IMR-90 (cell line): ENCODE measurements at regions not wholly inside any gene's neighbourhood (a gene's known extent, or its start where the extent isn't known, plus 50 kb on each side); places are given as distances from the start of the nearest gene placed in this dataset.

ENCODE experiments used
- ATAC-seq: fragments of 200-7000 bp; cut with Tn5 transposase; 2 replicates; pipeline ENCODE4 v1.9.1; 2020; ENCODE audit warnings: low read depth, mild to moderate bottlenecking, moderate library complexity
- BruUV-seq: library from RNA; stranded (reverse); fragments of 400-500 nt; replicated peaks from 2 replicates; lab custom pipeline; 2021; lab: Mats Ljungman, UMichigan
- CTCF ChIA-PET: fragments of 300-600 bp; formaldehyde crosslinking; extraction: SDS; loops from one replicate; lab custom pipeline; 2021; ENCODE audit warnings: antibody characterized with exemption; lab: Yijun Ruan, JAX
- POLR2A ChIA-PET: fragments of 300-600 bp; sonication (Branson Sonifier 250); formaldehyde crosslinking; loops from one replicate; lab custom pipeline; 2022; ENCODE audit warnings: antibody characterized with exemption; ENCODE audit not compliant: unreplicated experiment; lab: Charles Lee
- DNase-seq: peaks from one replicate; pipeline ENCODE4 v3.0.0; 2013
- H2AFZ ChIP-seq: replicated peaks from 2 replicates; pipeline ENCODE3; 2013; ENCODE audit warnings: low read length, mild to moderate bottlenecking; ENCODE audit not compliant: poor library complexity
- H2AK5ac ChIP-seq: 2 replicates; pipeline ENCODE4 v1.6.1; 2013; ENCODE audit warnings: low read depth, low read length, inconsistent platforms
- H2AK9ac ChIP-seq: replicated peaks from 2 replicates; pipeline ENCODE3; 2013; ENCODE audit warnings: mild to moderate bottlenecking, low read depth, low read length, moderate library complexity; ENCODE audit not compliant: poor library complexity
- H2BK120ac ChIP-seq: 2 replicates; pipeline ENCODE4 v1.6.1; 2013; ENCODE audit warnings: low read depth, low read length, inconsistent platforms
- H2BK15ac ChIP-seq: 3 replicates; pipeline ENCODE4 v1.6.1; 2013; ENCODE audit warnings: low read depth, low read length, inconsistent platforms
- H2BK20ac ChIP-seq: 2 replicates; pipeline ENCODE4 v1.6.1; 2013; ENCODE audit warnings: low read depth, mild to moderate bottlenecking, inconsistent platforms, low read length, moderate library complexity
- H2BK5ac ChIP-seq: 2 replicates; pipeline ENCODE4 v1.6.1; 2013; ENCODE audit warnings: mild to moderate bottlenecking, low read depth, low read length, inconsistent platforms; ENCODE audit not compliant: poor library complexity, severe bottlenecking
- H3K14ac ChIP-seq: replicated peaks from 2 replicates; pipeline ENCODE4 v1.6.1; 2013; ENCODE audit warnings: low read depth, low read length, inconsistent platforms
- H3K18ac ChIP-seq: 2 replicates; pipeline ENCODE4 v1.6.1; 2013; ENCODE audit warnings: low read depth, low read length, control low read depth
- H3K23ac ChIP-seq: 2 replicates; pipeline ENCODE4 v1.6.1; 2013; ENCODE audit warnings: low read depth, low read length, inconsistent platforms
- H3K27ac ChIP-seq: 2 replicates; pipeline ENCODE4 v1.5.1; 2013; ENCODE audit warnings: mild to moderate bottlenecking, control low read depth, low read length; ENCODE audit not compliant: insufficient read depth
- H3K27me3 ChIP-seq: 2 replicates; pipeline ENCODE4 v1.6.1; 2013; ENCODE audit warnings: low read length; ENCODE audit not compliant: control insufficient read depth, insufficient read depth
- H3K36me3 ChIP-seq: 2 replicates; pipeline ENCODE4 v1.6.1; 2013; ENCODE audit warnings: low read length, mixed read lengths; ENCODE audit not compliant: control insufficient read depth, insufficient read depth
- H3K4ac ChIP-seq: 2 replicates; pipeline ENCODE4 v1.6.1; 2013; ENCODE audit warnings: low read depth, low read length, inconsistent platforms
- H3K4me1 ChIP-seq: 2 replicates; pipeline ENCODE4 v1.6.1; 2013; ENCODE audit warnings: low read length, mixed read lengths; ENCODE audit not compliant: control insufficient read depth, insufficient read depth
- H3K4me2 ChIP-seq: 2 replicates; pipeline ENCODE4 v1.6.1; 2013; ENCODE audit warnings: low read depth, mild to moderate bottlenecking, control low read depth, low read length, moderate library complexity
- H3K4me3 ChIP-seq: 2 replicates; pipeline ENCODE4 v1.5.1; 2013; ENCODE audit warnings: low read depth, mild to moderate bottlenecking, control low read depth, low read length, moderate library complexity; ENCODE audit not compliant: insufficient read depth
- H3K56ac ChIP-seq: 2 replicates; pipeline ENCODE4 v1.6.1; 2013; ENCODE audit warnings: low read length, inconsistent platforms; ENCODE audit not compliant: insufficient read depth; ENCODE audit errors: extremely low read depth
- H3K79me1 ChIP-seq, 2 experiments: 2 replicates each; pipeline ENCODE4 v1.6.1; 2013; ENCODE audit warnings: low read length in 2 of 2, inconsistent platforms in 1 of 2, low read depth in 1 of 2
- H3K9ac ChIP-seq: 2 replicates; pipeline ENCODE4 v1.6.1; 2013; ENCODE audit warnings: low read depth, low read length, control low read depth
- H3K9me1 ChIP-seq: 2 replicates; pipeline ENCODE4 v1.6.1; 2013; ENCODE audit warnings: low read length, inconsistent platforms; ENCODE audit not compliant: insufficient read depth
- H3K9me3 ChIP-seq: 2 replicates; pipeline ENCODE4 v1.6.1; 2013; ENCODE audit warnings: low read length; ENCODE audit not compliant: control insufficient read depth, insufficient read depth
- H4K20me1 ChIP-seq: 2 replicates; pipeline ENCODE4 v1.6.1; 2013; ENCODE audit warnings: low read length, inconsistent platforms; ENCODE audit not compliant: insufficient read depth
- H4K5ac ChIP-seq: 2 replicates; pipeline ENCODE4 v1.6.1; 2013; ENCODE audit warnings: mild to moderate bottlenecking, low read depth, low read length, control low read depth
- H4K8ac ChIP-seq, 2 experiments: 2 replicates each; pipeline ENCODE4 v1.6.1; 2013; ENCODE audit warnings: low read depth in 2 of 2, low read length in 2 of 2, control low read depth in 1 of 2, inconsistent platforms in 1 of 2
- H4K91ac ChIP-seq: 2 replicates; pipeline ENCODE4 v1.6.1; 2013; ENCODE audit warnings: low read depth, low read length, inconsistent platforms; ENCODE audit not compliant: insufficient read depth
- BHLHE40 ChIP-seq: fragments of 150-350 bp; IDR thresholded peaks from 2 replicates; pipeline ENCODE4 v1.6.1; 2016; ENCODE audit warnings: mild to moderate bottlenecking, low read depth, low read length
- CEBPB ChIP-seq: IDR thresholded peaks from 2 replicates; pipeline ENCODE4 v1.6.1; 2012; ENCODE audit warnings: low read depth, low read length, improper control_type of control experiment
- CHD1 ChIP-seq: IDR thresholded peaks from 2 replicates; pipeline ENCODE4 v1.6.1; 2012; ENCODE audit warnings: low read depth, low read length, improper control_type of control experiment
- CTCF ChIP-seq: conservative IDR thresholded peaks from 2 replicates; pipeline ENCODE4 v1.5.1; 2012; ENCODE audit warnings: mild to moderate bottlenecking, low read depth, low read length, improper control_type of control experiment
- ELK1 ChIP-seq: fragments of 150-350 bp; IDR thresholded peaks from 2 replicates; pipeline ENCODE4 v1.6.1; 2016; ENCODE audit warnings: low read depth, mild to moderate bottlenecking, low read length, moderate library complexity, borderline replicate concordance
- FOS ChIP-seq: fragments of 150-350 bp; IDR thresholded peaks from 2 replicates; pipeline ENCODE4 v1.6.1; 2016; ENCODE audit warnings: low read depth, low read length
- MAFK ChIP-seq: IDR thresholded peaks from 2 replicates; pipeline ENCODE4 v1.6.1; 2012; ENCODE audit warnings: low read depth, low read length, improper control_type of control experiment
- MAZ ChIP-seq: IDR thresholded peaks from 2 replicates; pipeline ENCODE4 v1.6.1; 2012; ENCODE audit warnings: low read depth, mild to moderate bottlenecking, low read length, improper control_type of control experiment, moderate library complexity, borderline replicate concordance
- MXI1 ChIP-seq: IDR thresholded peaks from 2 replicates; pipeline ENCODE4 v1.6.1; 2012; ENCODE audit warnings: low read depth, mild to moderate bottlenecking, low read length, moderate library complexity, borderline replicate concordance
- NFE2L2 ChIP-seq: fragments of 150-350 bp; IDR thresholded peaks from 2 replicates; pipeline ENCODE4 v1.6.1; 2016; ENCODE audit warnings: low read depth, mild to moderate bottlenecking, low read length
- POLR2A ChIP-seq: IDR thresholded peaks from 2 replicates; pipeline ENCODE4 v1.6.1; 2012; ENCODE audit warnings: mild to moderate bottlenecking, low read depth, low read length
- RAD21 ChIP-seq: IDR thresholded peaks from 2 replicates; pipeline ENCODE4 v1.6.1; 2012; ENCODE audit warnings: low read length, improper control_type of control experiment
- RCOR1 ChIP-seq: IDR thresholded peaks from 2 replicates; pipeline ENCODE4 v1.6.1; 2012; ENCODE audit warnings: mild to moderate bottlenecking, low read length, improper control_type of control experiment; ENCODE audit not compliant: insufficient replicate concordance
- RFX5 ChIP-seq: IDR thresholded peaks from 2 replicates; pipeline ENCODE4 v1.8.0; 2012; ENCODE audit warnings: low read depth, mild to moderate bottlenecking, low read length, moderate library complexity
- SMC3 ChIP-seq: fragments of 150-350 bp; IDR thresholded peaks from 2 replicates; pipeline ENCODE4 v1.6.1; 2016; ENCODE audit warnings: low read depth, mild to moderate bottlenecking, antibody characterized with exemption, low read length, moderate library complexity
- USF2 ChIP-seq: fragments of 150-350 bp; IDR thresholded peaks from 2 replicates; pipeline ENCODE4 v1.6.1; 2017; ENCODE audit warnings: mild to moderate bottlenecking, antibody characterized with exemption, low read length, low read depth
- WGBS, 2 experiments: methylation state at CpG; one replicate each; pipeline versions ENCODE4 v1.1.5 to v1.1.7; 2013; ENCODE audit warnings: missing lambda C conversion rate in 2 of 2; ENCODE audit not compliant: insufficient read length in 1 of 2; ENCODE audit errors: extremely low coverage in 2 of 2; 5-methylcytosine and 5-hydroxymethylcytosine counted together
- dilution Hi-C: fragments of 300-500 bp; cut with HindIII; formaldehyde crosslinking; loops from one replicate; pipeline ENCODE4 v1.14.3; 2018; ENCODE audit warnings: low sequenced_read_pairs; ENCODE audit not compliant: unreplicated experiment
- in situ Hi-C: fragments of 300-500 bp; cut with MboI; formaldehyde crosslinking; loops from 3 replicates; pipeline ENCODE4 v1.14.3; 2019; ENCODE audit warnings: low sequenced_read_pairs, inconsistent platforms, mixed read lengths
- intact Hi-C: fragments of 100-400 bp; cut with micrococcal nuclease; formaldehyde crosslinking; loops from 2 replicates; pipeline ENCODE4 v1.10.0; 2022

GRCh38 chr12:44942714-44943113, 66.6 kb upstream of the NELL2 start:
- in situ Hi-C loops: no loop called here
- ATAC-seq (no peak), DNase-seq (no peak)
- no peak overlapping the region for H2AFZ ChIP-seq
- H4K5ac ChIP-seq: no peak overlapping the region
- no peak overlapping the region for H3K56ac ChIP-seq
- H3K14ac ChIP-seq: no peak overlapping the region
- no peaks in the 10 kb centered on the region for H3K27me3 ChIP-seq
- no peak overlapping the region for H4K8ac ChIP-seq
- WGBS, 2 experiments: no CpG with 5 or more reads among the region's 5 CpGs
- no peak overlapping the region for H3K4ac ChIP-seq
- H3K23ac ChIP-seq: no peak overlapping the region
- no peak overlapping the region for H2AK9ac ChIP-seq
- no peaks in the 10 kb centered on the region for H3K4me1 ChIP-seq
- H3K18ac ChIP-seq: no peak overlapping the region
- no peak overlapping the region for H2BK5ac ChIP-seq
- H3K27ac ChIP-seq: no peak overlapping the region
- no peaks in the 10 kb centered on the region for H3K36me3 ChIP-seq
- dilution Hi-C loops: no loop called here
- no TSS peak for BruUV-seq
- H4K91ac ChIP-seq: no peak overlapping the region
- no peak overlapping the region for H2AK5ac ChIP-seq
- TF ChIP-seq CHD1 (no peak), NFE2L2 (no peak), CEBPB (no peak), CTCF (no peak), MXI1 (no peak), RAD21 (no peak), USF2 (no peak), POLR2A (no peak), MAZ (no peak), FOS (no peak), RCOR1 (no peak), ELK1 (no peak), MAFK (no peak), SMC3 (no peak), RFX5 (no peak), BHLHE40 (no peak)
- H2BK120ac ChIP-seq: no peak overlapping the region
- no peak overlapping the region for H3K9ac ChIP-seq
- H3K4me3 ChIP-seq: no peak overlapping the region
- ChIA-PET POLR2A (no interaction called here), CTCF (no interaction called here)
- no peaks in the 10 kb centered on the region for H3K9me3 ChIP-seq
- no peaks in the 10 kb centered on the region for H4K20me1 ChIP-seq
- no peak overlapping the region for H3K4me2 ChIP-seq
- H3K9me1 ChIP-seq: no peaks in the 10 kb centered on the region
- intact Hi-C loops: no loop called here
- no peak overlapping the region for H2BK20ac ChIP-seq
- H2BK15ac ChIP-seq: no peak overlapping the region
- no peaks in the 10 kb centered on the region for H3K79me1 ChIP-seq
